GM12878 (cell line): ENCODE measurements at regions not wholly inside any gene's neighbourhood (a gene's known extent, or its start where the extent isn't known, plus 50 kb on each side); places are given as distances from the start of the nearest gene placed in this dataset.

Experiments used
- ATAC-seq: fragments of 200-7000 bp; cut with Tn5 transposase; 3 replicates; pipeline ENCODE4 v1.9.1; 2020; ENCODE audit warnings: mild to moderate bottlenecking, moderate library complexity
- BruUV-seq: library from RNA; stranded (reverse); fragments of 400-500 nt; replicated peaks from 2 replicates; lab custom pipeline; 2021; lab: Mats Ljungman, UMichigan
- CTCF ChIA-PET: fragments of 300-600 bp; sonication (Branson Sonifier 250); formaldehyde crosslinking; extraction: SDS; loops from one replicate; lab custom pipeline; 2021; ENCODE audit warnings: inconsistent platforms; lab: Yijun Ruan, JAX
- POLR2A ChIA-PET: fragments of 350-600 bp; formaldehyde crosslinking; extraction: SDS; loops from one replicate; lab custom pipeline; 2021; ENCODE audit warnings: inconsistent platforms; lab: Charles Lee
- RAD21 ChIA-PET: fragments of 300-600 bp; sonication (Branson Sonifier 250); formaldehyde crosslinking; loops from one replicate; lab custom pipeline; 2023; ENCODE audit warnings: antibody characterized with exemption; ENCODE audit not compliant: unreplicated experiment; lab: Charles Lee
- SMC1A ChIA-PET: fragments of 300-600 bp; sonication (Branson Sonifier 250); formaldehyde crosslinking; loops from one replicate; lab custom pipeline; 2023; ENCODE audit not compliant: unreplicated experiment, uncharacterized antibody; lab: Charles Lee
- DNase-seq: peaks from one replicate; pipeline ENCODE4 v3.0.0-alpha.2; 2011; ENCODE audit warnings: low read depth, low spot score
- FAIRE-seq: peaks from 3 replicates; lab custom pipeline; 2011; peaks lifted over from hg19 to GRCh38; lab: Jason Lieb, UNC
- H2AFZ ChIP-seq: 2 replicates; pipeline ENCODE4 v1.6.0; 2011; ENCODE audit warnings: low read depth, low read length, control low read depth; ENCODE audit not compliant: control insufficient read depth
- H3K27ac ChIP-seq: 2 replicates; pipeline ENCODE4 v1.5.1; 2011; ENCODE audit warnings: control low read depth; ENCODE audit not compliant: control insufficient read depth, insufficient read depth
- H3K27me3 ChIP-seq, 2 experiments: replicated peaks in 1 of 2; 2 replicates each; pipeline versions ENCODE4 v1.6.0 to v1.6.1; 2011; ENCODE audit warnings: low read length in 1 of 2; ENCODE audit not compliant: control insufficient read depth in 2 of 2, insufficient read depth in 2 of 2
- H3K36me3 ChIP-seq, 2 experiments: 2 replicates each; pipeline ENCODE4 v1.5.1; 2011; ENCODE audit warnings: low read length in 1 of 2; ENCODE audit not compliant: control insufficient read depth in 2 of 2, insufficient read depth in 2 of 2
- H3K4me1 ChIP-seq: 2 replicates; pipeline ENCODE4 v1.6.1; 2011; ENCODE audit warnings: mild to moderate bottlenecking, low read length, moderate library complexity, mixed read lengths; ENCODE audit not compliant: control insufficient read depth, insufficient read depth
- H3K4me2 ChIP-seq: 2 replicates; pipeline ENCODE4 v1.6.0; 2011; ENCODE audit warnings: control low read depth; ENCODE audit not compliant: control insufficient read depth, insufficient read depth
- H3K4me3 ChIP-seq: fragments of 200-600 bp; sonication (generic); 2 replicates; pipeline ENCODE4 v1.5.1; 2016
- H3K79me2 ChIP-seq: 2 replicates; pipeline ENCODE4 v1.6.0; 2011; ENCODE audit warnings: low read length; ENCODE audit not compliant: control insufficient read depth, insufficient read depth
- H3K9ac ChIP-seq: 2 replicates; pipeline ENCODE4 v1.8.0; 2011; ENCODE audit warnings: low read length, control low read depth, mixed read lengths; ENCODE audit not compliant: control insufficient read depth, insufficient read depth
- H3K9me3 ChIP-seq: replicated peaks from 3 replicates; pipeline ENCODE4 v1.5.1; 2011; ENCODE audit warnings: mild to moderate bottlenecking, low read length; ENCODE audit not compliant: control insufficient read depth, insufficient read depth
- H4K20me1 ChIP-seq: 2 replicates; pipeline ENCODE4 v1.6.0; 2011; ENCODE audit not compliant: control insufficient read depth, insufficient read depth
- ATF7 ChIP-seq: fragments of 450-650 bp; IDR thresholded peaks from 2 replicates; pipeline ENCODE4 v1.6.1; 2016; ENCODE audit warnings: low read depth, mild to moderate bottlenecking
- BCL11A ChIP-seq: IDR thresholded peaks from 2 replicates; pipeline ENCODE4 v1.6.1; 2011; ENCODE audit warnings: low read depth, low read length
- BMI1 ChIP-seq: fragments of 450-650 bp; IDR thresholded peaks from 2 replicates; pipeline ENCODE4 v1.6.1; 2016; ENCODE audit warnings: mild to moderate bottlenecking, moderate library complexity, borderline replicate concordance
- CBFB ChIP-seq: IDR thresholded peaks from 2 replicates; pipeline ENCODE4 v1.6.1; 2016; ENCODE audit warnings: antibody characterized with exemption, low read depth
- CBX5 ChIP-seq: sonication (generic); IDR thresholded peaks from 2 replicates; pipeline ENCODE4 v1.6.1; 2016; ENCODE audit warnings: low read depth, moderate library complexity, mild to moderate bottlenecking, inconsistent platforms
- ESRRA ChIP-seq: IDR thresholded peaks from 2 replicates; pipeline ENCODE4 v1.6.1; 2012; ENCODE audit warnings: mild to moderate bottlenecking, low read length, improper control_type of control experiment
- HCFC1 ChIP-seq: fragments of 150-350 bp; IDR thresholded peaks from 2 replicates; pipeline ENCODE4 v1.6.1; 2014; ENCODE audit warnings: low read length
- HDAC2 ChIP-seq: fragments of 200-600 bp; sonication (generic); IDR thresholded peaks from 2 replicates; pipeline ENCODE4 v1.6.1; 2017
- IKZF2 ChIP-seq, 2 experiments: fragments of 450-650 bp; IDR thresholded peaks; 2 replicates each; pipeline ENCODE4 v1.6.1; 2017; ENCODE audit warnings: mild to moderate bottlenecking in 2 of 2, moderate library complexity in 2 of 2
- KDM1A ChIP-seq: fragments of 200-600 bp; sonication (generic); IDR thresholded peaks from 2 replicates; pipeline ENCODE4 v1.6.1; 2016; ENCODE audit warnings: borderline replicate concordance
- NFYB ChIP-seq: IDR thresholded peaks from 2 replicates; pipeline ENCODE4 v1.6.1; 2011; ENCODE audit warnings: low read depth, mild to moderate bottlenecking, low read length, improper control_type of control experiment, moderate library complexity; ENCODE audit not compliant: insufficient read depth
- POLR2AphosphoS5 ChIP-seq: IDR thresholded peaks from 2 replicates; pipeline ENCODE4 v1.6.1; 2011; ENCODE audit warnings: mild to moderate bottlenecking, low read length, inconsistent platforms
- REST ChIP-seq: IDR thresholded peaks from 2 replicates; pipeline ENCODE4 v1.6.1; 2012; ENCODE audit warnings: mild to moderate bottlenecking, low read depth, low read length
- RFX5 ChIP-seq: IDR thresholded peaks from 2 replicates; pipeline ENCODE4 v1.6.1; 2011; ENCODE audit warnings: low read depth, low read length, improper control_type of control experiment
- SP1 ChIP-seq: IDR thresholded peaks from one replicate; pipeline ENCODE4 v1.6.1; 2011; ENCODE audit warnings: low read depth, low read length
- SPI1 ChIP-seq: IDR thresholded peaks from 2 replicates; pipeline ENCODE4 v1.6.1; 2011; ENCODE audit warnings: low read depth, mild to moderate bottlenecking, low read length, moderate library complexity, borderline replicate concordance; ENCODE audit not compliant: insufficient read depth
- SREBF2 ChIP-seq: IDR thresholded peaks from 2 replicates; pipeline ENCODE4 v1.6.1; 2012; ENCODE audit warnings: mild to moderate bottlenecking, low read length
- YY1 ChIP-seq: IDR thresholded peaks from 2 replicates; pipeline ENCODE4 v1.6.1; 2011; ENCODE audit warnings: low read depth, mild to moderate bottlenecking, low read length
- ZBED1 ChIP-seq: IDR thresholded peaks from 2 replicates; pipeline ENCODE4 v1.6.1; 2016; ENCODE audit warnings: borderline replicate concordance
- ZNF24 ChIP-seq: fragments of 450-650 bp; IDR thresholded peaks from 2 replicates; pipeline ENCODE4 v1.6.1; 2017; ENCODE audit warnings: antibody characterized with exemption, mild to moderate bottlenecking
- WGBS: methylation state at CpG from one replicate; pipeline ENCODE4 v1.1.6; 2016; ENCODE audit warnings: low lambda C conversion rate; ENCODE audit not compliant: insufficient replicate concordance, insufficient coverage; ENCODE audit errors: missing lambda C conversion rate; 5-methylcytosine and 5-hydroxymethylcytosine counted together
- in situ Hi-C: fragments of 300-500 bp; cut with MboI; formaldehyde crosslinking; loops from 9 replicates; pipeline ENCODE4 v1.14.3; 2018; ENCODE audit warnings: mixed read lengths
- intact Hi-C: fragments of 100-400 bp; cut with micrococcal nuclease; formaldehyde crosslinking; loops from one replicate; pipeline ENCODE4 v1.14.2; 2022; ENCODE audit not compliant: unreplicated experiment

- Histone ChIP-seq H3K79me2 (no peaks in the 10 kb centered on the region), H3K4me3 (no peak overlapping the region), H3K9me3 (no peaks in the 10 kb centered on the region), H3K27me3 (no peaks in the 10 kb centered on the region), H4K20me1 (no peaks in the 10 kb centered on the region), H2AFZ (no peak overlapping the region), H3K4me2 (no peak overlapping the region), H3K9ac (no peak overlapping the region), H3K36me3 (no peaks in the 10 kb centered on the region), H3K4me1 (no peaks in the 10 kb centered on the region), H3K27ac (no peak overlapping the region)
- FAIRE-seq, result no peak
- POLR2A ChIA-PET, result no interaction called here
- WGBS, result 69% methylated on average over 2 of the region's 2 CpGs
- RAD21 ChIA-PET, result interaction anchor here (0.9 to 1.2 kb wide), 2 partner anchors 10 to 107 kb away, joined by 3 read pairs; no protein-coding TSS in a partner anchor
- intact Hi-C loops, result loop anchor here (10.0 kb wide), 1 partner anchor 63 kb away; no protein-coding TSS in a partner anchor
- no peak for ATAC-seq
- CTCF ChIA-PET, result interaction anchor here (0.9 to 5.3 kb wide), 12 partner anchors 10 to 816 kb away, joined by 3 to 27 read pairs (median 5); no protein-coding TSS in a partner anchor
- DNase-seq, result no peak
- in situ Hi-C loops, result no loop called here
- BruUV-seq, result no TSS peak
- SMC1A ChIA-PET, result interaction anchor here (0.7 to 8.9 kb wide), 10 partner anchors 7 to 816 kb away, joined by 3 to 61 read pairs (median 6); no protein-coding TSS in a partner anchor
- TF ChIP-seq SP1 (no peak), POLR2AphosphoS5 (no peak), ZBED1 (no peak), REST (no peak), SPI1 (no peak), HCFC1 (no peak), IKZF2 (IDR thresholded peaks at IDR 0.05) (no peak), ATF7 (no peak), BMI1 (no peak), NFYB (no peak), CBFB (no peak), CBX5 (no peak), SREBF2 (no peak), HDAC2 (no peak), RFX5 (no peak), ZNF24 (no peak), ESRRA (no peak), BCL11A (no peak), KDM1A (no peak), YY1 (no peak)
These were observed 106.7 kb upstream of the VPREB1 start for GRCh38 chr22:22137891-22138290.
